Activated CD4-positive, alpha-beta memory T cell treated with anti-CD3 and anti-CD28 coated beads, Interleukin-2, amount 10 ng/mL, durations not matched to agents 7 days and 5 days (primary cell): ENCODE measurements at regions not wholly inside any gene's neighbourhood (a gene's known extent, or its start where the extent isn't known, plus 50 kb on each side); places are given as distances from the start of the nearest gene placed in this dataset.

Experiments
- CTCF ChIA-PET: fragments of 350-600 bp; sonication (Branson Sonifier 250); formaldehyde crosslinking; loops from one replicate; lab custom pipeline; 2021; ENCODE audit warnings: antibody characterized with exemption, inconsistent platforms; lab: Charles Lee
- POLR2A ChIA-PET: fragments of 350-600 bp; sonication (Branson Sonifier 250); formaldehyde crosslinking; loops from one replicate; lab custom pipeline; 2021; ENCODE audit warnings: antibody characterized with exemption; lab: Charles Lee
- DNase-seq: peaks from one replicate; pipeline ENCODE4 v3.0.0-alpha.2; 2020
- H3K27ac Mint-ChIP-seq: one replicate; pipeline ENCODE4 v1.8.0; 2021; ENCODE audit warnings: mild to moderate bottlenecking, mixed read lengths
- H3K27me3 Mint-ChIP-seq: one replicate; pipeline ENCODE4 v1.8.0; 2021; ENCODE audit warnings: mixed read lengths
- H3K36me3 Mint-ChIP-seq: one replicate; pipeline ENCODE4 v1.8.0; 2021; ENCODE audit warnings: low read depth, mixed read lengths
- H3K4me1 Mint-ChIP-seq: one replicate; pipeline ENCODE4 v1.8.0; 2021; ENCODE audit warnings: mixed read lengths
- H3K4me3 Mint-ChIP-seq: one replicate; pipeline ENCODE4 v1.8.0; 2021; ENCODE audit warnings: mild to moderate bottlenecking, mixed read lengths
- H3K9me3 Mint-ChIP-seq: one replicate; pipeline ENCODE4 v1.8.0; 2021; ENCODE audit warnings: mixed read lengths

DNA sequence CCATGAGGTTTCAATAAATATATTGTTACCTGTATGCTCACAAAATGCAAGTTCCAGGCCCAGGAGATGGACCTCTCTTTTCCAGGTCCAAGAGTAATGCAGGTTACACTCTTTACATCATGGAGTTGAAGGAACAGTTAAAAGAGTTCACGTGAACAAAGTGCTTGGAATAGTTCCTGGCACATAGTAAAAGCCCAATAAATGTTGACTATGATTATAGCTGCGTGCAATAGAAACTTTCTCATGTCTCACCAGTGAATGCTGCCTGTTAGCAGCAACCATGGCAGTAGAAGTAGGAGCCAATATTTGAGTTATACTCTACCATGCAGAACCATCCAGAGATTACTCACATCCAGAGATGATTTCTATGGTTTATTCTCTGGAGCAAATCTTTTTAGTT is 707.5 kb downstream of the DHX35 start:
- CTCF ChIA-PET: no interaction called here
- no peaks in the 10 kb centered on the region for H3K27me3 Mint-ChIP-seq
- no peaks in the 10 kb centered on the region for H3K9me3 Mint-ChIP-seq
- POLR2A ChIA-PET: no interaction called here
- H3K4me1 Mint-ChIP-seq: no peaks in the 10 kb centered on the region
- H3K36me3 Mint-ChIP-seq: no peaks in the 10 kb centered on the region
- no peak overlapping the region for H3K4me3 Mint-ChIP-seq
- H3K27ac Mint-ChIP-seq: no peak overlapping the region
- DNase-seq: no peak

DNA sequence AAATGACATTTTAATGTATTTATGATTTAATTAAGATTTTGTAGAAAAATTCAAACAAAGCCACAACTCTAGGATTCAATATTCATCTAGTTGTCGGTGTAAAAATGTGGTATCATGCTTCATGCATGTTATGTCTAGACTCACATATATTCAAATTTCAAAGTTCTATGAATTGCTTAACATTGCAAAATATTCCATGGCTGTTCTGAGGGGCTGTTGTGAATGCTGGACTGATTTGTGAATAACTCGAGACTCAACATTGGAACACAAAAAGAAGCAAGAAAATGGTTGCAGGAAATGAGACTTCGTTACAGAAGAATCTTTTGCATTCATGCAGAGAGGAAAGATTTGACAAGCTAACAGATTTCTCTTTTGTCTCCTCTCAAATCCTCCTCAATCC is 705.9 kb downstream of the DHX35 start:
- POLR2A ChIA-PET: no interaction called here
- CTCF ChIA-PET: no interaction called here
- H3K27me3 Mint-ChIP-seq: no peaks in the 10 kb centered on the region
- DNase-seq: no peak
- no peaks in the 10 kb centered on the region for H3K36me3 Mint-ChIP-seq
- H3K9me3 Mint-ChIP-seq: no peaks in the 10 kb centered on the region
- H3K4me1 Mint-ChIP-seq: no peaks in the 10 kb centered on the region
- no peak overlapping the region for H3K4me3 Mint-ChIP-seq
- H3K27ac Mint-ChIP-seq: no peak overlapping the region

DNA sequence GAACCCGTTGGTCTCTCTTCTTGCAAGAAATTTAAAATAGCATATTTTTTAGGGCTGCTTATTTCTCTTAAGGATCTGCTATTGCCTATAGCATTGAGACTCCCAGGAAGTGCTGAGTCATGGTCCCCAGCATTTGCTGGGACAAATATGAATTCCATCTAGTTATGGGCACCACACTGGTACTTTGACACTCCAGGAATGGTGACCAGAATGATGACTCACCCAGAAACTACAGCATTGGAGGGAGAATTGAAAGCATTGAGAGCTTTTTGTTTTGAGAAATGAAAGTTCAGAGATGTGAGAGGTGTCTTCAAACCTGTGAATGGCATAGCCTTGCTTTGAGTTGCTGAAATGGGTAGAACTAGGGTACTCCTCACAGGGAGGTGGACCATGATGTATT is 699.7 kb downstream of the DHX35 start:
- Mint-ChIP-seq H3K27ac (no peak overlapping the region), H3K4me1 (no peaks in the 10 kb centered on the region), H3K4me3 (no peak overlapping the region), H3K36me3 (no peaks in the 10 kb centered on the region), H3K9me3 (no peaks in the 10 kb centered on the region), H3K27me3 (no peaks in the 10 kb centered on the region)
- CTCF ChIA-PET: no interaction called here
- DNase-seq: no peak
- POLR2A ChIA-PET: no interaction called here

DNA sequence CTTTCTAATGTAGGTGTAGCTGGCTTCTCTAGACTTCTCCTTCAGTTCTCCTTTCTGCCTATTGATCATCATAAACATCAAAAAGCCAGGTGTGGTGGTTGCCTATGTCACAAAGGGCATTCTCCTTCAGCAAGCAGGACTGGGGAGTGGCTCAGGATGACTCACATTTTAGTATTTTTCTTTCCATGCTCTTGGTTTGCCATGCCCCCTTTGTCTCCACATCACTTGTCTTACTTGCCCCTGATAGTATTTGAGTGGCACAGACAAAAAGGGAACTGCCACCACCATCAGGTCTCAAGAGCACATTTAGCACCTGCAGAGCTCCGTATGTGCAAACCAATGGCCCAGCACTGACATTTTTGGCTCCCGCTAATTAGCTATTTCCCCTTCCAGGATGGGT is 698.8 kb downstream of the DHX35 start:
- no peak overlapping the region for H3K27ac Mint-ChIP-seq
- ChIA-PET CTCF (no interaction called here), POLR2A (no interaction called here)
- no peaks in the 10 kb centered on the region for H3K4me1 Mint-ChIP-seq
- no peak overlapping the region for H3K4me3 Mint-ChIP-seq
- no peak for DNase-seq
- H3K9me3 Mint-ChIP-seq: no peaks in the 10 kb centered on the region
- no peaks in the 10 kb centered on the region for H3K27me3 Mint-ChIP-seq
- H3K36me3 Mint-ChIP-seq: no peaks in the 10 kb centered on the region

DNA sequence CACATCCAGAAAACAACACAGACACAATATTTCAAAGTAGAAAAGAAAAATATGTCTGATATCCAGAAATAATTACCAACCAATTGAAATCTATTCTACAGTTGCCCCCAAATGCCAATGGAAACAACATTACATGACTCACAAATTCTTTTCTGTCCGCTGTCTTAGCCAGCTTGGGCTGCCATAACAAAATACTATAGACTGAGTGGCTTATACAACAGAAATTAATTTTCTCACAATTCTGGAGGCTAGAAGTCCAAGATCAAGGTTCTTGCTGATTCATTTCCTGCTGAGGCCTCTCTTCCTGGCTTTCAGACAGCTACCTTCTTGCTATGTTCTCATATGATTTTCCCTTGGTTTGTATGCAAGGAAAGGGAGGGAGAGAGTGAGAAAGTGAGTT is 698.1 kb downstream of the DHX35 start:
- Mint-ChIP-seq H3K4me1 (no peaks in the 10 kb centered on the region), H3K36me3 (no peaks in the 10 kb centered on the region)
- CTCF ChIA-PET: no interaction called here

DNA sequence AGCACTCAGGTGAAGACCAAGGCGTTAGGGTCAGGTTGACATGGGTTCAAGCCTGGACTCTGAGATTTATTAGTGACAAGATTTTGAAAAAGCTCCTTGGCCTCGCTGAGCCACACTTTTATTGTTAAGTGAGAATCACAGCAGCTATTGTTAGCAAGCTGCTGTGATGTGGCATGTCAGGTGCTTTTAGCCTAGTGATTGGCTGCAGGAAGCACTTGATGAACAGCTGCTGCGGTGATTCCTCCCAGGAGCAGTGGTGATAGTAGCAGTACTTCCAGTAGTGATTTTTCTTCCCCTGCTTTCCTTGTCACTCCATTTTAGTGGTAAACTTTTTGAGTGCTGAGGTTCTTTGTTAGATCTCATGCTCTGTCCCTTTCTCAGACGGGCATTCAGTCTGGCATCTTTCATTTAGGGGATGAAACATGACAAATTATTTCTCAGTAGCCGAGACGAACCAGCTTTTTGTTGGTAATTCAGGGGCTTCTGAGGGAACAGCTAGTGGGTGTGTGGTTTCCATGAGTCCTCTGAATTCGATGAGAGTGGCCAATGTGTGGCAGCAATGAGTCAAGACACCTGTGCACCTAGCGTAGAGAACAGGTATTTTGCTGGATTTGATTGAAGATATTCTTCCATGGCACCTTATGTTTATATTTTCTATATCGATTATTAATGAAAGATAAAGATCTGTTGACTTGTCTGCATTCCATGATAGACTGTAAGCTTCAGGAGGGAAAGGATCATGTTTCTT is 696.7 kb downstream of the DHX35 start:
- Mint-ChIP-seq H3K27ac (no peak overlapping the region), H3K36me3 (no peaks in the 10 kb centered on the region), H3K4me1 (no peaks in the 10 kb centered on the region), H3K9me3 (no peaks in the 10 kb centered on the region), H3K27me3 (no peaks in the 10 kb centered on the region), H3K4me3 (no peak overlapping the region)
- no peak for DNase-seq
- ChIA-PET POLR2A (no interaction called here), CTCF (no interaction called here)

More for the DNA sequence above, 698.1 kb downstream of the DHX35 start:
- POLR2A ChIA-PET: no interaction called here
- Mint-ChIP-seq H3K9me3 (no peaks in the 10 kb centered on the region), H3K4me3 (no peak overlapping the region), H3K27ac (no peak overlapping the region), H3K27me3 (no peaks in the 10 kb centered on the region)
- no peak for DNase-seq

- CTCF ChIA-PET: no interaction called here
- Mint-ChIP-seq H3K4me3 (no peak overlapping the region), H3K27ac (no peak overlapping the region), H3K4me1 (no peaks in the 10 kb centered on the region), H3K9me3 (no peaks in the 10 kb centered on the region), H3K27me3 (no peaks in the 10 kb centered on the region), H3K36me3 (no peaks in the 10 kb centered on the region)
- POLR2A ChIA-PET: no interaction called here
- no peak for DNase-seq
Measured at GRCh38 chr20:39654171-39654570, 692.0 kb downstream of the DHX35 start.

DNA sequence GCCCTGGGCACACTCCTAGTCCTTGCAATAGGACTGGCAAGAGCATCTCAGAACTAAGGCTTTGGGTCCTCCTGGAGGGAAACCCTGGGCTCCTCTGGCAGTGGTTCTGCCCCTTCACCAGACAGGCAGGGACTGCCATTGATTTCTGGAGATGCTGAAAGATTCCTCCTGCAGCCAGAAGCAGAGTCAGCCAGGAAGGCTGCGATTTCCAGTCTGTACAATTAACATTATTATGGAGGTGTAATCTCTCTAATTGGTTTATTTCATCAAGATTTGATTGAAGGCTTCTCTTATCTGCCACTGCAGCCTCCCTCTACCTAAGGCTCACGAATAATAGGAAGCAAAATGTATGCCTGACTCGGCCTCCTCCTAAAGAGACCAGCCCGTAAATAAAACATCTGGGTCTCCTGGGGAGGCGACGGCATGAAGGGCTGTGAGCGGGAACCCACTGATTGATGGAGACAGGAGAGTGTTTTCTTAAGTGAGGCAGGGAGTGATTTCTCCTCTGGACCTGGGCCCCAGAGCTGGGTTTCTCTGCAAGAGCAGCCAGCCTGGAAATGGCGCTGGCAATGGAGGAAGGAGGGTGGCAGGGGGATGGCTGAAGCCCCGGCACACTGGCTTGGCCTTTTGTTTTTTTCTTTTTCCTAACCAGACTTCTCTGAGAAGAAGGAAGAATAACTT is 689.6 kb downstream of the DHX35 start:
- H3K4me3 Mint-ChIP-seq: no peak overlapping the region
- POLR2A ChIA-PET: no interaction called here
- peaks cover 2% of the 10 kb centered on the region for H3K9me3 Mint-ChIP-seq
- no peak overlapping the region for H3K27ac Mint-ChIP-seq
- CTCF ChIA-PET: no interaction called here
- H3K27me3 Mint-ChIP-seq: no peaks in the 10 kb centered on the region
- no peak for DNase-seq
- no peaks in the 10 kb centered on the region for H3K36me3 Mint-ChIP-seq
- no peaks in the 10 kb centered on the region for H3K4me1 Mint-ChIP-seq

DNA sequence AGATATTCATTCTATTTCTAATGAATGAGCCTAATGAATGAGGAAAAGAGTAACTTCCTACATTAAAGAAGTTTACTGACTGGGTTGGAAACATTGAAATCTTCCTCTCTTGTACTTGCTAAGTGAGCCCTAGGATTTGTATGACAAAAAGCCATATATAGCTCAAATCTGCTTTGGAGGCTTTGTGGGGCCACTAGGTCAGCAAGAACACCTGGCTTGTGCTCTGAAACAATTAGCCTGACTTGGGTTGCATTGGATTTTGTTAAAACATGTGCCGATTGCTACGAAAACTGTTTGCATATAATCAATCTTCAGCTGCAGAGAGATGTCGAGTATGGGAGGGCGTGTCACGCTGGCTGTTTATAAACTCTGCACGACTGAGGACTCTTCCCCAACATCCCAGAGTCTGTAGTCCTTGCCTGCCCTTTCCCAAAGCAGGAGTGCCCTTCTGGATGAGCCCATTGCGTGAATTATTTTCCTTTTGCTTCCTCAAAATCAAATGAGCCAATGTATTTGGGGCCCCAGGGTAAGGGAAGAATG is 684.8 kb downstream of the DHX35 start:
- no peak overlapping the region for H3K27ac Mint-ChIP-seq
- POLR2A ChIA-PET: no interaction called here
- H3K27me3 Mint-ChIP-seq: no peaks in the 10 kb centered on the region
- CTCF ChIA-PET: no interaction called here
- no peaks in the 10 kb centered on the region for H3K4me1 Mint-ChIP-seq
- H3K9me3 Mint-ChIP-seq: peaks cover 2% of the 10 kb centered on the region
- no peak overlapping the region for H3K4me3 Mint-ChIP-seq
- no peaks in the 10 kb centered on the region for H3K36me3 Mint-ChIP-seq
- DNase-seq: no peak

DNA sequence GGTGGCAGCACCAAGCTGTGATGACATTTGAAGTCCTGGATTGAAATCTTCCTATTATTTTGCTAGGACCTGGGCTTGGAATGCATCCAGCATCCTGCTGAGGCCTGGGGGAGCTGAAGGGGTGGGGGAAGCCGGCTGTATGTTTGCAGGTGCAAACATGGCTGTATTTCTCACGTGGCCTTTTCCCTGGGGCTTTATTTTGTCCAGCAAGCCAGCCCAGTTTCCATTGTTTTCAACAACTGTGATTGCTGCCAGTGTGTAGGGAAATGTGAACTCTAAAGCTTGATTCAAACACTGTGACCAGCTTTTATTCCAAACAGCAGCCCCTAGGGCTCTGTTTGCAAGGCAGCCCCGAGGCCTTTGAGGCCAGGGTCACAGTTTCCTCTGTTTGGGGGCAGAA is 683.0 kb downstream of the DHX35 start:
- CTCF ChIA-PET: no interaction called here
- no peaks in the 10 kb centered on the region for H3K36me3 Mint-ChIP-seq
- no peak overlapping the region for H3K4me3 Mint-ChIP-seq
- no peak for DNase-seq
- H3K4me1 Mint-ChIP-seq: no peaks in the 10 kb centered on the region
- H3K9me3 Mint-ChIP-seq: peaks cover 2% of the 10 kb centered on the region
- no peak overlapping the region for H3K27ac Mint-ChIP-seq
- no peaks in the 10 kb centered on the region for H3K27me3 Mint-ChIP-seq
- POLR2A ChIA-PET: no interaction called here

GRCh38 chr20:39643292-39643691 is 681.1 kb downstream of the DHX35 start:
- DNase-seq: no peak
- Mint-ChIP-seq H3K27ac (no peak overlapping the region), H3K36me3 (no peaks in the 10 kb centered on the region), H3K9me3 (peaks cover 2% of the 10 kb centered on the region), H3K4me1 (no peaks in the 10 kb centered on the region), H3K27me3 (no peaks in the 10 kb centered on the region), H3K4me3 (no peak overlapping the region)
- ChIA-PET CTCF (no interaction called here), POLR2A (no interaction called here)

- H3K4me1 Mint-ChIP-seq: no peaks in the 10 kb centered on the region
- no peak for DNase-seq
- no peak overlapping the region for H3K27ac Mint-ChIP-seq
- no peaks in the 10 kb centered on the region for H3K27me3 Mint-ChIP-seq
- no peaks in the 10 kb centered on the region for H3K36me3 Mint-ChIP-seq
- CTCF ChIA-PET: no interaction called here
- H3K4me3 Mint-ChIP-seq: no peak overlapping the region
- H3K9me3 Mint-ChIP-seq: no peaks in the 10 kb centered on the region
- POLR2A ChIA-PET: no interaction called here
Measured at GRCh38 chr20:39641423-39641822, 679.3 kb downstream of the DHX35 start.

DNA sequence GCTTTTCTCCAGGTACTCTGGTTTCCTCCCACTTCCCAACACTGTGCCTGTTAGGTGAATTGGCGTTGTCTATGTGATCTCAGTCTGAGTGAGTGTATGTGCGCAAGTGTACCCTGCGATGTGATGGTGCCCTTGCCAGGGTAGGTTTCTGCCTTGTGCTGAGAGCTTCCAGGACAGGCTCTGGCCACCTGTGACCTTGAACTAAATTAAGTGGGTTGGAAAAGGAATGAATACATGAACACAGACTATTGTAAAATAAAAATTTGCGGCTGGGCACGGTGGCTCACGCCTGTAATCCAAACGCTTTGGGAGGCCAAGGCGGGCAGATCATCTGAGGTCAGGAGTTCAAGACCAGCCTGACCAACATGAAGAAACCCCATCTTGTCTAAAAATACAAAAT is 678.0 kb downstream of the DHX35 start:
- POLR2A ChIA-PET: no interaction called here
- no peak for DNase-seq
- H3K27ac Mint-ChIP-seq: no peak overlapping the region
- H3K27me3 Mint-ChIP-seq: no peaks in the 10 kb centered on the region
- CTCF ChIA-PET: no interaction called here
- no peaks in the 10 kb centered on the region for H3K4me1 Mint-ChIP-seq
- H3K4me3 Mint-ChIP-seq: no peak overlapping the region
- no peaks in the 10 kb centered on the region for H3K36me3 Mint-ChIP-seq
- no peaks in the 10 kb centered on the region for H3K9me3 Mint-ChIP-seq

- CTCF ChIA-PET: no interaction called here
- no peaks in the 10 kb centered on the region for H3K36me3 Mint-ChIP-seq
- POLR2A ChIA-PET: no interaction called here
Measured at GRCh38 chr20:39638731-39639130, 676.6 kb downstream of the DHX35 start.

More at GRCh38 chr20:39638731-39639130, 676.6 kb downstream of the DHX35 start:
- no peak for DNase-seq
- no peak overlapping the region for H3K4me3 Mint-ChIP-seq
- no peaks in the 10 kb centered on the region for H3K27me3 Mint-ChIP-seq
- H3K4me1 Mint-ChIP-seq: no peaks in the 10 kb centered on the region
- H3K9me3 Mint-ChIP-seq: no peaks in the 10 kb centered on the region
- no peak overlapping the region for H3K27ac Mint-ChIP-seq
